ENCODE measurements at regions not wholly inside any gene's neighbourhood (a gene's known extent, or its start where the extent isn't known, plus 50 kb on each side); places are given as distances from the start of the nearest gene placed in this dataset.

- no peaks in the 10 kb centered on the region for H3K36me3 ChIP-seq (ENCODE audit: control insufficient read depth, insufficient read depth, low read length)
- no CpG with 5 or more reads among the region's 8 CpGs for WGBS (ENCODE audit: insufficient coverage, insufficient read length)
- H3K27me3 ChIP-seq (ENCODE audit: control insufficient read depth, insufficient read depth, low read length) = no peaks in the 10 kb centered on the region
- H3K27ac ChIP-seq (ENCODE audit: low read length) = no peak overlapping the region
- no peak for DNase-seq (ENCODE audit: low read depth, low spot score)
- H3K4me3 ChIP-seq (ENCODE audit: low read length) = no peak overlapping the region
- H3K4me1 ChIP-seq (ENCODE audit: control insufficient read depth, insufficient read depth, low read length) = no peaks in the 10 kb centered on the region
- H3K9me3 ChIP-seq (ENCODE audit: control insufficient read depth, insufficient read depth, low read length) = no peaks in the 10 kb centered on the region
Observed at GRCh38 chr1:209249785-209250440, 333.6 kb upstream of the CAMK1G start.

- WGBS (ENCODE audit: insufficient coverage, insufficient read length) = no CpG with 5 or more reads among the region's 4 CpGs
- Histone ChIP-seq H3K9me3 (ENCODE audit: control insufficient read depth, insufficient read depth, low read length) (no peaks in the 10 kb centered on the region), H3K4me1 (ENCODE audit: control insufficient read depth, insufficient read depth, low read length) (no peaks in the 10 kb centered on the region), H3K27me3 (ENCODE audit: control insufficient read depth, insufficient read depth, low read length) (no peaks in the 10 kb centered on the region), H3K4me3 (ENCODE audit: low read length) (no peak overlapping the region), H3K27ac (ENCODE audit: low read length) (no peak overlapping the region), H3K36me3 (ENCODE audit: control insufficient read depth, insufficient read depth, low read length) (no peaks in the 10 kb centered on the region)
- DNase-seq (ENCODE audit: low read depth, low spot score) = no peak
Observed at GRCh38 chr1:209250861-209251636, 332.5 kb upstream of the CAMK1G start.

GRCh38 chr1:209256766-209257350 lies 326.7 kb upstream of the CAMK1G start:
- no peak for DNase-seq (ENCODE audit: low read depth, low spot score)
- Histone ChIP-seq H3K27me3 (ENCODE audit: control insufficient read depth, insufficient read depth, low read length) (no peaks in the 10 kb centered on the region), H3K27ac (ENCODE audit: low read length) (no peak overlapping the region), H3K4me1 (ENCODE audit: control insufficient read depth, insufficient read depth, low read length) (no peaks in the 10 kb centered on the region), H3K4me3 (ENCODE audit: low read length) (no peak overlapping the region), H3K36me3 (ENCODE audit: control insufficient read depth, insufficient read depth, low read length) (no peaks in the 10 kb centered on the region), H3K9me3 (ENCODE audit: control insufficient read depth, insufficient read depth, low read length) (no peaks in the 10 kb centered on the region; the same call in 1 of the 2 replicates)
- no CpG with 5 or more reads among the region's 14 CpGs for WGBS (ENCODE audit: insufficient coverage, insufficient read length)

- Histone ChIP-seq H3K4me3 (ENCODE audit: low read length) (no peak overlapping the region), H3K36me3 (ENCODE audit: control insufficient read depth, insufficient read depth, low read length) (no peaks in the 10 kb centered on the region), H3K4me1 (ENCODE audit: control insufficient read depth, insufficient read depth, low read length) (no peaks in the 10 kb centered on the region), H3K9me3 (ENCODE audit: control insufficient read depth, insufficient read depth, low read length) (no peaks in the 10 kb centered on the region; the same call in 1 of the 2 replicates), H3K27me3 (ENCODE audit: control insufficient read depth, insufficient read depth, low read length) (no peaks in the 10 kb centered on the region), H3K27ac (ENCODE audit: low read length) (no peak overlapping the region)
- WGBS (ENCODE audit: insufficient coverage, insufficient read length) = no CpG with 5 or more reads among the region's 1 CpG
- no peak for DNase-seq (ENCODE audit: low read depth, low spot score)
Observed at GRCh38 chr1:209257454-209257853, 326.1 kb upstream of the CAMK1G start.

- Histone ChIP-seq H3K4me1 (ENCODE audit: control insufficient read depth, insufficient read depth, low read length) (no peaks in the 10 kb centered on the region), H3K9me3 (ENCODE audit: control insufficient read depth, insufficient read depth, low read length) (no peaks in the 10 kb centered on the region; the same call in 1 of the 2 replicates), H3K4me3 (ENCODE audit: low read length) (no peak overlapping the region), H3K36me3 (ENCODE audit: control insufficient read depth, insufficient read depth, low read length) (no peaks in the 10 kb centered on the region), H3K27me3 (ENCODE audit: control insufficient read depth, insufficient read depth, low read length) (no peaks in the 10 kb centered on the region), H3K27ac (ENCODE audit: low read length) (no peak overlapping the region)
- DNase-seq (ENCODE audit: low read depth, low spot score) = no peak
- WGBS (ENCODE audit: insufficient coverage, insufficient read length) = no CpG with 5 or more reads among the region's 2 CpGs
Observed at GRCh38 chr1:209260136-209260535, 323.4 kb upstream of the CAMK1G start.

- no peak for DNase-seq (ENCODE audit: low read depth, low spot score)
- no peaks in the 10 kb centered on the region for H3K4me1 ChIP-seq (ENCODE audit: control insufficient read depth, insufficient read depth, low read length)
- WGBS (ENCODE audit: insufficient coverage, insufficient read length) = no CpG with 5 or more reads among the region's 1 CpG
- H3K36me3 ChIP-seq (ENCODE audit: control insufficient read depth, insufficient read depth, low read length) = no peaks in the 10 kb centered on the region
- no peak overlapping the region for H3K4me3 ChIP-seq (ENCODE audit: low read length)
- H3K27ac ChIP-seq (ENCODE audit: low read length) = no peak overlapping the region
- no peaks in the 10 kb centered on the region; the same call in 1 of the 2 replicates for H3K9me3 ChIP-seq (ENCODE audit: control insufficient read depth, insufficient read depth, low read length)
- H3K27me3 ChIP-seq (ENCODE audit: control insufficient read depth, insufficient read depth, low read length) = no peaks in the 10 kb centered on the region
Observed at GRCh38 chr1:209262631-209263030, 320.9 kb upstream of the CAMK1G start.

GRCh38 chr1:209265301-209265700 lies 318.2 kb upstream of the CAMK1G start:
- H3K27me3 ChIP-seq (ENCODE audit: control insufficient read depth, insufficient read depth, low read length) = no peaks in the 10 kb centered on the region
- no peak overlapping the region for H3K27ac ChIP-seq (ENCODE audit: low read length)
- no peaks in the 10 kb centered on the region for H3K4me1 ChIP-seq (ENCODE audit: control insufficient read depth, insufficient read depth, low read length)
- DNase-seq (ENCODE audit: low read depth, low spot score) = no peak
- no peaks in the 10 kb centered on the region for H3K36me3 ChIP-seq (ENCODE audit: control insufficient read depth, insufficient read depth, low read length)
- no CpG with 5 or more reads among the region's 7 CpGs for WGBS (ENCODE audit: insufficient coverage, insufficient read length)
- no peak overlapping the region for H3K4me3 ChIP-seq (ENCODE audit: low read length)
- H3K9me3 ChIP-seq (ENCODE audit: control insufficient read depth, insufficient read depth, low read length) = no peaks in the 10 kb centered on the region

GRCh38 chr1:209266590-209267205 lies 316.8 kb upstream of the CAMK1G start:
- WGBS (ENCODE audit: insufficient coverage, insufficient read length) = no CpG with 5 or more reads among the region's 5 CpGs
- no peak overlapping the region for H3K27ac ChIP-seq (ENCODE audit: low read length)
- H3K4me1 ChIP-seq (ENCODE audit: control insufficient read depth, insufficient read depth, low read length) = no peaks in the 10 kb centered on the region
- no peak for DNase-seq (ENCODE audit: low read depth, low spot score)
- no peaks in the 10 kb centered on the region for H3K27me3 ChIP-seq (ENCODE audit: control insufficient read depth, insufficient read depth, low read length)
- no peaks in the 10 kb centered on the region for H3K9me3 ChIP-seq (ENCODE audit: control insufficient read depth, insufficient read depth, low read length)
- H3K4me3 ChIP-seq (ENCODE audit: low read length) = no peak overlapping the region
- no peaks in the 10 kb centered on the region for H3K36me3 ChIP-seq (ENCODE audit: control insufficient read depth, insufficient read depth, low read length)

GRCh38 chr1:209267968-209268367 lies 315.5 kb upstream of the CAMK1G start:
- Histone ChIP-seq H3K27ac (ENCODE audit: low read length) (no peak overlapping the region), H3K9me3 (ENCODE audit: control insufficient read depth, insufficient read depth, low read length) (no peaks in the 10 kb centered on the region), H3K27me3 (ENCODE audit: control insufficient read depth, insufficient read depth, low read length) (no peaks in the 10 kb centered on the region), H3K36me3 (ENCODE audit: control insufficient read depth, insufficient read depth, low read length) (no peaks in the 10 kb centered on the region), H3K4me3 (ENCODE audit: low read length) (no peak overlapping the region), H3K4me1 (ENCODE audit: control insufficient read depth, insufficient read depth, low read length) (no peaks in the 10 kb centered on the region)
- DNase-seq (ENCODE audit: low read depth, low spot score) = no peak
- WGBS (ENCODE audit: insufficient coverage, insufficient read length) = no CpG with 5 or more reads among the region's 2 CpGs

- no peak overlapping the region for H3K27ac ChIP-seq (ENCODE audit: low read length)
- H3K4me3 ChIP-seq (ENCODE audit: low read length) = no peak overlapping the region
- no peaks in the 10 kb centered on the region for H3K9me3 ChIP-seq (ENCODE audit: control insufficient read depth, insufficient read depth, low read length)
- no peaks in the 10 kb centered on the region for H3K36me3 ChIP-seq (ENCODE audit: control insufficient read depth, insufficient read depth, low read length)
- no peaks in the 10 kb centered on the region for H3K27me3 ChIP-seq (ENCODE audit: control insufficient read depth, insufficient read depth, low read length)
- WGBS (ENCODE audit: insufficient coverage, insufficient read length) = no CpG with 5 or more reads among the region's 1 CpG
- no peaks in the 10 kb centered on the region for H3K4me1 ChIP-seq (ENCODE audit: control insufficient read depth, insufficient read depth, low read length)
- DNase-seq (ENCODE audit: low read depth, low spot score) = no peak
Observed at GRCh38 chr1:209268479-209268878, 315.0 kb upstream of the CAMK1G start.
